ENCODE measurements at regions not wholly inside any gene's neighbourhood (a gene's known extent, or its start where the extent isn't known, plus 50 kb on each side); places are given as distances from the start of the nearest gene placed in this dataset.

DNA sequence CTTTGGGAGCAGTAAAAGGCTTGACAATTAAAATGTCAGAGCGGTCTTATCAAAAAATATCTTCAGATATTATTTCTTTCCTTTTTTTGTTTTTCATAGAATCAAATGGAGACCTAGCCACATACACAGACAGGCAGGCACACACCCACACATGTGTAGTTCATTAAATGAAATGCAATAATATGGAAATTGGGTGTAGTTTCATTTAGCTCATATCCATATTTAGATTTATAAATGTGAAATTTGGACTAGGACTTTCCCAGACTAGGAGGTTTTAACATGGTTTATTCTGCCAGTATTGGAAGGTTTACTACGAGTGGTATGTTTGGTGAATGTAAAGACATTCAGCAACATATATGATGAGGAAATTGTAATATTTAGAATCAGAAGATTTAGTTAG, 277.7 kb upstream of the NT5E start:
- H3K56ac ChIP-seq (ENCODE audit: extremely low read depth, insufficient read depth, low read length): no peak overlapping the region
- no peak for DNase-seq
- WGBS, 2 experiments (ENCODE audit: extremely low coverage in 2 of 2, insufficient read length in 1 of 2): no CpG with 5 or more reads among the region's 2 CpGs
- H4K91ac ChIP-seq (ENCODE audit: insufficient read depth, low read depth, low read length): no peak overlapping the region
- H3K9me3 ChIP-seq (ENCODE audit: control insufficient read depth, insufficient read depth, low read length): no peaks in the 10 kb centered on the region
- H2AK5ac ChIP-seq (ENCODE audit: low read depth, low read length): no peak overlapping the region
- H4K5ac ChIP-seq (ENCODE audit: low read depth, low read length): no peak overlapping the region
- H4K20me1 ChIP-seq (ENCODE audit: insufficient read depth, low read length): no peaks in the 10 kb centered on the region
- POLR2A ChIA-PET (ENCODE audit: unreplicated experiment): no interaction called here
- no peaks in the 10 kb centered on the region for H3K9me1 ChIP-seq (ENCODE audit: insufficient read depth, low read length)
- H3K27ac ChIP-seq (ENCODE audit: insufficient read depth, low read length): no peak overlapping the region
- H3K14ac ChIP-seq (replicated peaks; ENCODE audit: low read depth, low read length): no peak overlapping the region
- no peak overlapping the region for H2BK5ac ChIP-seq (ENCODE audit: low read depth, low read length, poor library complexity, severe bottlenecking)
- no TSS peak for BruUV-seq (replicated peaks)
- no peak for TF ChIP-seq POLR2A (IDR thresholded peaks at IDR 0.05; ENCODE audit: low read depth, low read length)
- no peak for TF ChIP-seq FOS (IDR thresholded peaks at IDR 0.05; ENCODE audit: low read depth, low read length)
- TF ChIP-seq, protein P1, sequence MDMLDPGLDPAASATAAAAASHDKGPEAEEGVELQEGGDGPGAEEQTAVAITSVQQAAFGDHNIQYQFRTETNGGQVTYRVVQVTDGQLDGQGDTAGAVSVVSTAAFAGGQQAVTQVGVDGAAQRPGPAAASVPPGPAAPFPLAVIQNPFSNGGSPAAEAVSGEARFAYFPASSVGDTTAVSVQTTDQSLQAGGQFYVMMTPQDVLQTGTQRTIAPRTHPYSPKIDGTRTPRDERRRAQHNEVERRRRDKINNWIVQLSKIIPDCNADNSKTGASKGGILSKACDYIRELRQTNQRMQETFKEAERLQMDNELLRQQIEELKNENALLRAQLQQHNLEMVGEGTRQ (IDR thresholded peaks at IDR 0.05; ENCODE audit: low read depth, low read length): no peak
- no peak for TF ChIP-seq NFE2L2 (IDR thresholded peaks at IDR 0.05; ENCODE audit: low read depth, low read length)
- TF ChIP-seq, protein P2, sequence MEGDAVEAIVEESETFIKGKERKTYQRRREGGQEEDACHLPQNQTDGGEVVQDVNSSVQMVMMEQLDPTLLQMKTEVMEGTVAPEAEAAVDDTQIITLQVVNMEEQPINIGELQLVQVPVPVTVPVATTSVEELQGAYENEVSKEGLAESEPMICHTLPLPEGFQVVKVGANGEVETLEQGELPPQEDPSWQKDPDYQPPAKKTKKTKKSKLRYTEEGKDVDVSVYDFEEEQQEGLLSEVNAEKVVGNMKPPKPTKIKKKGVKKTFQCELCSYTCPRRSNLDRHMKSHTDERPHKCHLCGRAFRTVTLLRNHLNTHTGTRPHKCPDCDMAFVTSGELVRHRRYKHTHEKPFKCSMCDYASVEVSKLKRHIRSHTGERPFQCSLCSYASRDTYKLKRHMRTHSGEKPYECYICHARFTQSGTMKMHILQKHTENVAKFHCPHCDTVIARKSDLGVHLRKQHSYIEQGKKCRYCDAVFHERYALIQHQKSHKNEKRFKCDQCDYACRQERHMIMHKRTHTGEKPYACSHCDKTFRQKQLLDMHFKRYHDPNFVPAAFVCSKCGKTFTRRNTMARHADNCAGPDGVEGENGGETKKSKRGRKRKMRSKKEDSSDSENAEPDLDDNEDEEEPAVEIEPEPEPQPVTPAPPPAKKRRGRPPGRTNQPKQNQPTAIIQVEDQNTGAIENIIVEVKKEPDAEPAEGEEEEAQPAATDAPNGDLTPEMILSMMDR (conservative IDR thresholded peaks at IDR 0.05; ENCODE audit: low read depth, low read length): no peak
- no peak for TF ChIP-seq RAD21 (IDR thresholded peaks at IDR 0.05; ENCODE audit: low read length)
- no peak for TF ChIP-seq CHD1 (IDR thresholded peaks at IDR 0.05; ENCODE audit: low read depth, low read length)
- TF ChIP-seq SMC3 (IDR thresholded peaks at IDR 0.05; ENCODE audit: low read depth, low read length): no peak
- TF ChIP-seq RCOR1 (IDR thresholded peaks at IDR 0.05; ENCODE audit: insufficient replicate concordance, low read length): no peak
- no peak for TF ChIP-seq MAFK (IDR thresholded peaks at IDR 0.05; ENCODE audit: low read depth, low read length)
- H2BK20ac ChIP-seq (ENCODE audit: low read depth, low read length): no peak overlapping the region
- no peak overlapping the region for H3K23ac ChIP-seq (ENCODE audit: low read depth, low read length)
- no peaks in the 10 kb centered on the region for H3K4me1 ChIP-seq (ENCODE audit: control insufficient read depth, insufficient read depth, low read length)
- H2BK15ac ChIP-seq (ENCODE audit: low read depth, low read length): no peak overlapping the region
- no peak overlapping the region for H2AFZ ChIP-seq (replicated peaks; ENCODE audit: low read length, poor library complexity)
- intact Hi-C loops (cut with micrococcal nuclease): no loop called here
- in situ Hi-C loops (cut with MboI; ENCODE audit: low sequenced_read_pairs): no loop called here
- no peak overlapping the region for H3K4me2 ChIP-seq (ENCODE audit: low read depth, low read length)
- no peak overlapping the region for H3K9ac ChIP-seq (ENCODE audit: low read depth, low read length)
- dilution Hi-C loops (cut with HindIII; ENCODE audit: low sequenced_read_pairs, unreplicated experiment): no loop called here
- no peaks in the 10 kb centered on the region for H3K36me3 ChIP-seq (ENCODE audit: control insufficient read depth, insufficient read depth, low read length)
- no peak overlapping the region for H3K4me3 ChIP-seq (ENCODE audit: insufficient read depth, low read depth, low read length)
- no peak for ATAC-seq (ENCODE audit: low read depth)
- no peak overlapping the region for H3K4ac ChIP-seq (ENCODE audit: low read depth, low read length)
- H3K27me3 ChIP-seq (ENCODE audit: control insufficient read depth, insufficient read depth, low read length): no peaks in the 10 kb centered on the region
- H2AK9ac ChIP-seq (replicated peaks; ENCODE audit: low read depth, low read length, poor library complexity): no peak overlapping the region
- no peaks in the 10 kb centered on the region for H3K79me1 ChIP-seq (ENCODE audit: low read depth in 1 of 2, low read length in 2 of 2)
- CTCF ChIA-PET: no interaction called here
- H4K8ac ChIP-seq (ENCODE audit: low read depth in 2 of 2, low read length in 2 of 2): no peak overlapping the region
- H2BK120ac ChIP-seq (ENCODE audit: low read depth, low read length): no peak overlapping the region
- no peak overlapping the region for H3K18ac ChIP-seq (ENCODE audit: low read depth, low read length)

All from IMR-90 (cell line).